AG08395 (cell line): ENCODE measurements at regions not wholly inside any gene's neighbourhood (a gene's known extent, or its start where the extent isn't known, plus 50 kb on each side); places are given as distances from the start of the nearest gene placed in this dataset.

Experiments used
- DNase-seq: peaks from one replicate; pipeline ENCODE4 v3.0.0; 2012; ENCODE audit warnings: mixed read lengths, low spot score

DNA sequence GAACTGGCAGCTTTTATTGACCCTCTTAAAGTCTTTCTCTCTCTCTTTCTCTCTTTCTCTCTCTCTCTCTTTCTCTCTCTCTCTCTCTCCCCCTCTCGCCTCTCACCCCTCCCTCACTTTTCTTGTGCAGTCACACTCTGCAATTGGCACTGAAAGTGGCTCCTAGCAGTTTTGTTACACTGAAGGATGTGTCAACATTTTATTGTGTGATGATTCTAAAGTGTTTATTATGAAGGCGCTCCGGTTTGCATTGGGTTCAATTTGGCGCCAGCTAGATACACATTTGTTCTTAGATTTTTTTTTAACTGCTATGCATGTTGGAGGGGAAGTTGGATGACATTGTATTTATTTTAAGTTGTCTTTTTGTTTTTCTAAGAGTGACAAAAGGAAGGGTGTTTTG is 64.0 kb upstream of the CHRM3 start:
- no peak for DNase-seq

DNA sequence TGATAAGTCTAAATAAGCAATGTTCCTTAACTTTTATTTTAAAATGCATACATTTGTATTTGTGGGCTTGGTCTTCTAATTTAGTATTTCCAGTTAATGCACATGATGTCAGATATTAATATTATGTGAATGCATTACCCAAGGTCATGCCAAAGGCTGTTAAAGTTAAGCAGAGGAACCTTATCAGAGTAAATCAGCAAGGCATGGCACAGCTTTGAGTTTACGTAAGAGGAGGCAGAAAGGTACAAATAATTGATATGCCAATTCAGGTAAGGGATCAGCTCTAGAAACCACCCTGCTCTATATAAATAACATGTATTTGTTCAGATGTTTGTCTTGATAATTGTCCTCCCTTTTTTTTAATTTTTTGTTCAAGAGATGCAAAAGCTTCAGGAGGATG is 64.5 kb upstream of the CHRM3 start:
- DNase-seq = no peak

DNA sequence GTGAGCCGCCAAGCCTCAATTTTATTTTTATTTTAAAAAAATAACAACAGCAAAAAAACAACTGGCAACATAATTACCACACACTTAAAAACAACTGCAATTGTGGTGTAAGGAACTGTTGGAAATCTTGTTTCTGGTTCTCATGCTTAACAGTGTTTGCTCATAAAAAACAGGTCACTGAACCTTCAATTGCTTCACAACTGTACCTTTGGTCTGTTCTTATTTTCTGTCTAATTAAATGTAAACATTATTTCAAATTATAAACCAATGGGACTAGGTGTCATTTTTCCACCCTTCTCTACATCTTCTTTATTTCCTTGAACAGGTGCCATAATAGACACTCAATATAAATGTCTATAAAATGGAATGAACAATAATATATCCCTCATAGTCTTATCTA is 68.4 kb upstream of the CHRM3 start:
- DNase-seq = no peak

DNA sequence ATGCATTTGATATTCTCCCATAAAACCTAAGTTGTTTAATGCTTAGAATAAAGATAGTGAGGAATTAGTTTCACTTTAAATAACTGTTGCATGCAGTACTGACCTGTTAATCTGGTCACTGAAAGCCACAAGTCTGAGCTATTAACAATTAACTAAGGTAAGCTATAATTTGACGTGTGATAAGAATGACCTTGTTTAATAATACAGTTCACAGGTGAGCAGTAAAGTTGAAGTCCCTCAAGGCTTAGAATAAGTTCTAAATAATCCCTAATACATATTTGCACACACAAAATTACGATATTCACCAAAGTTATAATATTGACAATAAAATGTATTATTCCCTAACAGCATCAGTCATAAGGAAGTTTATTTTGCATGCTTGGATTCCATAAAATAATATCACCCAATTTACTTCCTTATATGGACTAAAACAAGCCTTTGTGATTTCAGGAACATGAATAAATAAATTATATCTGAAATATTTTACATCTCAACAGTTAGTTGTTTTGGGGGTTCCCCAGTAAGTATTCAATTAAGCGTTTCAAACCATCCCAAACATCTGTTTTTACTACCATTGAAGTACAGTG is 70.6 kb upstream of the CHRM3 start:
- DNase-seq = no peak

DNA sequence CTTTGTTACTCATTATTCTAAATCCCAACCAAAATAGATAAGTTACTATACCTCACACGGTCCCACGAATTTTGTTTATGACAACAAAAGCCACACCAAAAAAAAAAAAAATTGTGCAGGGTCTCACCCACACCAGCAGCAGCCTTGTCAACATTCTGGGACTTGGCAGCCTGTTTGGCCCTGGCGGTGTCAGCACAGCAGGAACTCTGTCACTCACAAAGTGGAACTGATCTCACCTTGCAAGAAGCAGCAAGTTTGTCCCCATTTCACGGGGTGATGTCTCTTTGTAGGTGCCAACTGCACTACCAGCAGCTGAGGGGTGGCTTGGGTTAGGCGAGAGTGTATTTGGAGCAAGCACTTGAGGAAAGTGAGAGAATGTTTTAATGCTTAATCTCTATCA is 75.0 kb upstream of the CHRM3 start:
- DNase-seq = no peak

DNA sequence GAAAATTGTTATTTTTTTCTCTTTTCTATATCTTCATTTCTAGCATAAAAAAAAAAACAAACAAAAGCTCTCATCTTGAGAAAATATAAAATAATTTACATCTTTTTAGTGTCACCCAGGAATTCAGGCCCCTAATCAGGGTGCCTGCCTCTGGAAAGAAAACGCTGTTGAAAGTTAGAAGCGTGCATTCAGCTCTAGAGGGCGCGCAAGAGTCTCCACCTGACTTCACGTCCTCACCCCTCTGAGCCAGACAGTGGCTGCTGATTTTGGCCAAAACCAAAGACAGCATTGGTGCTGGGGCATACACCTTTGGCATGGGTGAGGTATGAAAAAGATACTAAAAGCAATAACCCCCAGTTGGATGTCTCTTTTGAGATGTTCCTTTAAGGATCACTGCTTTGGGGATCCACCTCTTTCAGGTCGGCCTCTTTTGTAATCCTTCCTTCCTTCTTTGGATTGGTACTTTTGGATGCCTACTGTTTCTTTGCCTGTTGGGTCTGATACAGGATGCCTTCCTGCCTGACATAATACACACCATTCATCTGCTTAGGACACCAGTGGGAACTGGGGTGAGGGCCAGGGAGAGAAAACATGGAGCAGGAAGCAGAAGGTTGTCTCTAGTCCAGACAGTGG is 77.6 kb upstream of the CHRM3 start:
- no peak for DNase-seq

DNA sequence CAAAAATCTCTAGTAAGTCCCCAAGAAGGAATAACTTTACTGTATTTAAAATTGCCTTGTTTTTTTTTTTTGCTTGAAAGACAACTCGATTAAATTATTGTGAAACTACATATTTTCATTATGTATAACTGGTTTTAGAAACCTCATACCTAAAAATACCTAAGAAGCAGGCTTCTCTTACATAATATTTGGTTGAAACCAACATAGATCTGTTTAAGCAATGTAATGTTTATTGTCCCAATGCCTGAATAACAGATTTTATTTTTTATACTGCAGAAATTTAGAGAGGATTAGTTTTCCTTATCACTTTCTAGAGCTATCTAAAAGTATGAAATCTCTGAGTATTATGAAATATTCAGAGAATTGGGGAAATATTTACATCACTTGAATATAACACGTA is 78.5 kb upstream of the CHRM3 start:
- no peak for DNase-seq

DNA sequence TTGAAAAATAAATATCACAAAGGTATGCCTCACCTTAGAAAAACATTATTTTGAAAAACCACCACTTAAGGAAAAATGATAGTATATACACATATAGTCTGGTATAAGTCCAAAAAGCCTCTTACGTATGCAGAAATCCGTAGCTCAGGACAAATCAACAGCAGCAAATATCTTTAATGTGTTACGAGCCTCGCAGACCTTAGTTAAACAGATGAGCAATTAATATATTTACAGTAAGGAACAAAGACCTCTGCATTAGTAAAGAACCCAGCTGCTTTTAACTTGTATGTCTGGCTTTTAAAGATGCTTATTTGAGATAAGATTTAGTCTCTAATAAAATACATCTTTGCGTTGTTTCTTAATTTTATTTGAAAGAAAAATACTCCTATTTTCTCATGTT is 79.9 kb upstream of the CHRM3 start:
- DNase-seq = no peak

DNA sequence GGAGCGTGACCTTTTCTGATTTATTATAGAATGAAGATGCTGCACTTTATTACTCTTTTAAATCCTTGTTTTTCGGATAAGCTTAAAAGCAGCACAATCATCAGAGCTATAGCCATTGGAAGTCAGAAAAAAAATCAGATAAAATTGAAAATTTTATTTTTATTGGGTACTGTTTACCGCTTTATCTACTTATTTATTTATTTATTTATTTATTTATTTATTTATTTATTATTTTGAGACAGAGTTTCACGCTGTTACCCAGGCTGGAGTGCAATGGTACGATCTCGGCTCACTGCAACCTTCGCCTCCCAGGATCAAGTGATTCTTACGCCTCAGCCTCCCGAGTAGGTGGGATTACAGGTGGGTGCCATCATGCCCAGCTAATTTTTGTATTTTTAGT is 83.1 kb upstream of the CHRM3 start:
- no peak for DNase-seq

DNA sequence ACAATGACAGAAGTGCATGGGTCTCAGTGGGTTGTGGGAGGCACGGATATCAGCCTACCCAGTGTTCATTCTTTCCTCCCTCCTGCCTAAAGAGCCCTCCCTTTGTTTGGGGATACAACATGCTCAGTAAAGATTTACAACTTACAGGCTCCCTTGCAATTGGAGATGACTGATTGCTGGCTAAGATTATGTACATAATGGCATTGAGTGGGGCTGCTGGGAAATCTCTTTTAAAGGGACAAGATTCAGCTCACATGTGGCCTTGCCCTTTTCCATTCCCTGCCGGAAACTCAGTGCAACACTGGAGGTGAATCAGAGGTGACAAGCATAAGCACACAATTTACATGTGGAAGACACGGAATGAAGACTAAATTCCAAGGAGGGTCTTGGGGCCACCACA is 83.7 kb upstream of the CHRM3 start:
- DNase-seq = no peak

DNA sequence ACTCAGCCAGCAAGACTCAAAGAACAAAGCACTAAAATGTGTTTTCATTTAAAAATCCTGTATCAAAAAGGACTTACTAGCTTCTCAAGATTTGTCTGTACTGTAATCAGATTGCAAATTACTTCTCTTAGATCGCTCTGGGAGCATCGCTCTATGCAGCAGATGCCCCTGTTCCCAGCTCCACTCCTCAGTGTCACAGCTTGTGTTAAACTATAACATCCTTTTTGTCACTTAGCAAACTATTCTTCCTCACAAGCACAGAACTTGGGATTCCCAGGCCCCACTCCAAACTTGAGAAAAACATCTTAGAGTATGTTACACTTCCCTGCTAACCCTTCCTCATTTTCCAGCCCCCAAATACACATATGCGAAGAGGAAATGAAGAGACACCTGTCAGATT is 85.1 kb upstream of the CHRM3 start:
- DNase-seq = no peak

DNA sequence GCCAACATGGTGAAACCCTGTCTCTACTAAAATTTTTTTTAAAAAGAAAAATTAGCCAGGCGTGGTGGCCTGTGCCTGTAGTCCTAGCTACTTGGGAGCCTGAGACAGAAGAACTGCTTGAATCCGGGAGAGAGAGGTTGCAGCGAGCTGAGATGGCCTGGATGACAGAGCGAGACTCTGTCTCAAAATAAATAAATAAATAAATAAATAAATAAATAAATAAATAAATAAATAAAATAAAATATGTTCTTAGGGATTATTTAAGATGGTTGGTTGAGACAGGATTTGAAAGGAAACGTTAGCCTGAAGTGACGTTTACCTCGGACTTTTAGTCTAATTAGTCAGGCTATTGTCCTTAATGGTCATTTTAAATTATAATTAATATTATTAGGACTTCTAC is 88.5 kb upstream of the CHRM3 start:
- no peak for DNase-seq

DNA sequence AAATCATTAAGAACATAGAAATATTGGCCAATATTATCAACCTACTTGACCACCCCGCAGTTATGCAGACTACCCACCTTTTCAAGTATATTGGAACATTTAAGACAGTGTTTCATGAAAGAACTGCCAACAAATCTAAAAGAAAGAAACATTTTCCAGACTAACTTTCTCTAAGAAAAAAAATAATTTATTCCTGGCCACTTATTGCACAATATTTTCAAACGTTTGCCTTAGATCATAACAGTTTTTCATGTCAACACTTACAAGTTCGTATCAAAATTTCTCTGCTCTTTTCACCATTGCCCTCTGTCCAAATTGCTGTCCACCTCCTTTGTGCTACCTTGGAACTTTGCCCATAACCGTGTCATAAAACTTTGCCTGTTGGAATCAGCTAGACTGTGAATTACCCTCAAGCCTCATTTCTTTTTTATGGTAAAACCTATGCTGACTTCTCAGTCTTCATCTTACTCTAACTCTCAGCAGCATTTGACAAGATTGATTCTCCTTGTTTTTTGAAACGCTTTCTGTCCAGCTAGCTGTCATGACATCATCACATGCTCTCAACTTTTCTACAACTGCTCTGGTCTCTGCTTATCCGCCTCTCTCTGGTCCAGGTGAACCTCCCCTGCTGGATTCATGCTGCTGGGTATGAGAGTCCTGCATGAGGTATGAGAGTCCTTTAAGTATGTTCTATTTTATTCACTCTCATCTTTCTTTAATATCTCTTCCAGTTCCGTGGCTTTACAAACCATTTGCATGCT is 92.8 kb upstream of the CHRM3 start:
- DNase-seq = no peak

DNA sequence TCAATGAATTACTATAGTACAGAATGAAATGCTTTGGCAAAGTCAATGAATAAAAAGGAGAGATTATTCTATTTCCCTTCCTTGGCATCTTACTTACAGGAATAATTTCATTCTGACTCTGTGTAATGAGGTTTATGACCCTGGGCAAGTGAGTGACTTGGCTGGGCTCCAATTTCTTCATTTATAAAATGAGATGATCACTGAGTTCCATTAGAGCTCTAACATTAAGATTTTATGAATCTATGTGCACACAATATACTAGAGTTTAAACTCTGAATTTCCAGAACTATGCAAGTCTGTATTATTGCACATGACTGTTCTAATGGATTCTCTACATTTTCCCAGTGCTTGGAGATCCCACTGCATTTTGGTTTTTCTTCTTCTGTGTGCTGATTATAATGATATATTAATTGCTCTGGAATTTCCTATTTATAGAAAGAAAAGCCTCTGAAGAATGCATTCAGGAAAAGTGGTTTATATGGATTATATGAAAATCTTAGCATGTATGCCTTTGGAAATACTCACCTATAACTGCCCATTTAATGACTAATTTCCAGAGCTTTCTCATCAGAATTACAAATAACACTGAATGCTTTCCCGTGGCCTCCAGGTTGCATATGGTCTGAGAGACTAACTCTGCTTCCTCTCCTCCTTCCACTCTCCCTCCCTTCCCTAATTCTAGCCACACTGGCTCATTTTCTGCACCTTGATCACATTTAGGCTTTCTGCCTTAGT is 97.4 kb upstream of the CHRM3 start:
- no peak for DNase-seq

DNA sequence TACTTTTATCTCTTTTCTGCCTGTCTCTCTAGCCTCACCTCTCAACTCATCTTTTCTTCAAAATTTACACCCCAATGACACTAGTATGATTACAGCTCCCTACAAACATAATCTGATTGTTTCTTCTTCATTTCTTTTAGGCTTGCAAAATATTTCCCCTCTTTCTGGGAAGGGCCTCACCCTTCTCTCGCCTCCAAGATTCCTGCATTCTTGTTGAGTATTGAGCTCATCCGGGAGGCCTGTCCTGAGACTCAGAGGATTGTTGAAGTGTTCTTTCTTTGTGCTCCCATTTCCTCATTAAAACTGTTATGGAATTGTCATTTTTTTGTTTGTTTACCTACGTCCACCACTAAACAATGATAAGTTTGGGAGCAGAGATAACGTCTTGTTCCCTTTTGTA is 99.1 kb upstream of the CHRM3 start:
- DNase-seq = no peak

DNA sequence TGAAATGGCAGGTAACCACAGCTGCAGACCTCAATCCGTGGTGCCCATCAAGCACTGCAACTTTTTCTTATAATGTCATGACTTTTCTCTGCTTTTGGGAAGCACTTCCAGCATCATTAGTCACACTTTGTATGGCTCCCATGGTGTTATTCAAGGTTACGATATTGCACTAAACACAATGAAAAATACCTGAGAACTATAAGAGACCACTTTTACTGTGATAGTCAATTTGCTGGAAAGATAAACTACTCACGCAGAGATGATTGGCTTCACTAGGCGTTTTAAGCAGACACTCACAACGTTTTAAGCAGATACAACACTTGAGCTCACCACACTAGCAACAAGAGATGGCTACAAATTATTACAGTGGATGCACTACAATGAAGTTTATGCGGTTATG is 103.2 kb upstream of the CHRM3 start:
- no peak for DNase-seq

DNA sequence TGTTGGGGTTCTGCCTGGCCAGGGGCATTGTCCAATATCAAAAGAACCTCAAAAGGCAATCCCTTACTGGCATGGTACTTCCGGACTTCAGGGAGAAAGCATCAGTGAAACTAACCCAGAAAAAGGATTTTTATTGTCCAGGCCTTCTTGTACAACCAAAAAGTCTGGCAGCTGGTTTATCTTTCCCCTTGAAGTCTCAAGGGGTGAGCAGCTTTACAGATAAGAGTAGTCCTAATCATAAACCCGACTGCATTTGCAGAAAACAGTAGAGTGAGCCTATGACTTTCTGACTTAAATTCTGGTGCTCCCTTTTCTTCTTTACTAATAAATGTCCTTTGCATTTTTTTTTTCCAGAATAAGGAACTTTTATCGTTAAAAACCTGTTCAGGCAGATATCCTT is 104.0 kb upstream of the CHRM3 start:
- no peak for DNase-seq

DNA sequence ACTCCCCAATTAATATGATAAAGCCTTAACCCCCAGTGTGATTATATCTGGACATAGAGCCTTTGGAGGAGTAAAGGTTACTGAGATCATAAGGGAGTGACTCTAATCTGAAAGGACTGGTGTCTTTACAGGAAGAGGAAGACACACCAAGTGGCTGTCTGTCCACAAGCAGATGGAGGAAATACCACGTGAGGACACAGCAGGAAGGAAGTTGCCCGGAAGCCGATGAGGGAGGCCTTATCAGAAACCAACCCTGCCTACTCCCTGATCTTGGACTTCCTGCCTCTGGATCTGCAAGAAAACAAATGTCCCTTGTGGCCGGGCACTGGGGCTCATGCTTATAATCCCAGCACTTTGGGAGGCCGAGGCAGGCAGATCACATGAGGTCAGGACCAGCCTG is 110.3 kb upstream of the CHRM3 start:
- DNase-seq = no peak

DNA sequence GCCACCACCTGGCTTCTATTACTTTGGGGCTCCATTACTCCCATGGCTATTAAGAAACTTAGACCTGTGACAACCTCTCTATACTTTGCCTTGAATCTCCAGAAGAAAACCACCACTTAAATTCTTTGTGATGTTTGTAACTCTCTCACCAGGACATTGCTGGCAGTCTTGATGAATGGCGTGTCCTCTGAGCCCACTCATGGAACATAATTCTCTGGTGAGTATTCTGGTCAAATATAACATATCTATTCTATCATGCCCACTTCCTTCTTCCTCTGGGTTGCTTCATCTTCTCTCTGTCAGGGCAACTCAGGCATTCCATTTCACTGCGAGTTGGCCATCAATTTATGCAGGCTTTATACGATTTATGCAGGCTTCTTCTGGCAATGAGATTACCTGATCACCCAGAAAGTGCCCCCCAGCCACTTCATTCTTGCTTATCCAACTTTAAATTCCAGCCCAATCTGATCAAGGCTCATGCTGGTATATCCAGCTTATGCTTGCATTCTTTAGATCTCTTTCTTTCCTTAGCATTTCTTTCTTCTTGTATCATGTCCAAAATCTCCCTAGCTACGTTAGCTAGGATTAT is 112.0 kb upstream of the CHRM3 start:
- no peak for DNase-seq

DNA sequence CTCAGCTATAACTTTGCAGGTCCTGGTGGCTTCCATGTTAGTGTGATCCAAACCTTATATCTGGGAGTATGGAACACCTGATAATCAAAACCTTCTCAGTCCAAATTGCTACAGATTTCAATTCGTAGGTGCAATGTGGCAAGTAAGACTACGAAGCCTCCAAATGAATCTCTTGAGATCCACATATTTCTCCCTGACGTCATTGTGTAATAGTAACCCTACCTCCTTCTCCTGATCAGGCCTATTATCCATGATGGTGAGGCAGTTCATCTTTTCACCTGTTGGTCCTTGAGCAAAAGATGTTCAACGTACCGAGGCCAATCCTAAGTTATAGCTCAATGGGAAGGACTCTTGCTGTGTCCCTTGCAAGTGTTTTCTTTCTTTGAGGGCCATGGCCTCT is 115.9 kb upstream of the CHRM3 start:
- DNase-seq = no peak

DNA sequence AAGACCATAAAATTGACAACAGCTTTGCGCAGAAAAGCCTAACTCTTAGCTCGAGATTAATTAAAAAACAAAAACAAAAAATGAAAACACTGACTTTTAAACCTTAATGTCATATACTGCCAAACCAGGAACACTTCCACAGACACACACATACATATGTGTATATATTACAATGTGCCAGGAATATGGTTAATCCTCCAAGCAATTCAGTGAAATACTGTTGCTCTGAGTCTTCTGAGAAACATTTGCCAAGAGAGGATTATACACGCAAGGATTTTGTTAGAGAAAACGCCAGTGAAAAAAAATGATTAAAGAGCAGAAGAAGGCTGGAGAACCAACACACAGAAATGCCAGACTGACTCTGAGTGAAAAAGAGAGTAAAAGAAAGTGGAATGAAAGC is 116.7 kb upstream of the CHRM3 start:
- DNase-seq = no peak

DNA sequence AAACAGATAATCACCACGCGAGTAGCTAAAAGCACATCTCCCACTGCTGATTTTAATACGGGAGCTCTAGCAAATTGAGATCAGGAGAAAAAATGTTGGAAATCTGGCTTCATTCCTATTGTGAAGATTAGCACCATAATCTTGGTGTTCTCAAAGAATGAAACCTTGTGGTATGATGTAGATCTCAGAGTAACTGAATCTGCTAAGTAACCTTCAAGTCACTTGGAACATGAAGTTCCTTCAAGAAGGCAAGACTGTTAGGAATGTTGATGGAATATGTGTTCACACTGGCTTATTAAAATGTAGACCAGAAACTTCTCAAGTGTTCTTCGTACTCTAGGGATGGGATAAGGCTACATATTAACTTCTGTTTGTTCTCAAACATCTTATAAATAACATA is 117.4 kb upstream of the CHRM3 start:
- DNase-seq = no peak

DNA sequence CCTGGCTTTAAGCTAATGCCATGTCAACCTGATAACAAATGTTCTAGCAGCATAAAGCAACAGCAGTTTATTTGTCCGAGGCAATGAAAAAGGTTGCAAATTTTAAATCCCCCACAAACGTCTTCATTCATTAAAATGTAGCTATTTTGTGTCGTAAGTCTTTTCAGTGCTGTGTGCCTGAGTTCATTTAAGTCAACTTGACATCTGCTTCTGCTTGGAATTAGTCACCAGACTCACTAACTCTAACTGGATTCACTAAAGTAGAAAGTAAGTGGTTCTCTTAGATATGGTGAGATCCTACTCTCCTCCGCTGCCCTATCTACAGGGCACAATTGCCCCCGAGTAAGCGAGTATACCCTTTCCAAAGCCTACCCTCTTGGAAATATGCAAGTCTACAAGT is 118.4 kb upstream of the CHRM3 start:
- DNase-seq = no peak
